Gastrocnemius medialis (tissue), 4 donors: ENCODE measurements at regions not wholly inside any gene's neighbourhood (a gene's known extent, or its start where the extent isn't known, plus 50 kb on each side); places are given as distances from the start of the nearest gene placed in this dataset.

ENCODE experiments used
- ATAC-seq, 2 donors: fragments of 150-250 bp; one replicate each; pipeline ENCODE4 v1.9.1; 2016
- DNase-seq, 2 donors: peaks; one replicate each; pipeline ENCODE4 v3.0.0-alpha.2; 2019
- H3K27ac ChIP-seq, 4 donors: fragments of 200-600 bp; sonication (generic); 1 replicate in 1 of 4; 2 replicates in 3 of 4; pipeline ENCODE4 v1.5.1; 2016 to 2018; ENCODE audit warnings: mild to moderate bottlenecking in 2 of 4, moderate library complexity in 1 of 4
- H3K27me3 ChIP-seq, 3 donors: fragments of 200-600 bp; sonication (generic) in 2 of 3; 1 replicate in 1 of 3; 2 replicates in 2 of 3; pipeline versions ENCODE4 v1.5.1 to v1.6.0; 2016 to 2019; ENCODE audit warnings: mild to moderate bottlenecking in 1 of 3, moderate library complexity in 1 of 3
- H3K36me3 ChIP-seq, 2 donors: fragments of 200-600 bp; sonication (generic) in 1 of 2; one replicate each; pipeline ENCODE4 v1.5.1; 2017 to 2018
- H3K4me1 ChIP-seq, 2 donors: fragments of 200-600 bp; sonication (generic) in 1 of 2; one replicate each; pipeline ENCODE4 v1.5.1; 2016 to 2017; ENCODE audit warnings: mild to moderate bottlenecking in 2 of 2
- H3K4me3 ChIP-seq, 4 donors: fragments of 200-600 bp; sonication (generic) in 3 of 4; 1 replicate in 1 of 4; 2 replicates in 3 of 4; pipeline ENCODE4 v1.5.1; 2016 to 2019; ENCODE audit warnings: mild to moderate bottlenecking in 2 of 4
- H3K9me3 ChIP-seq, 3 donors: fragments of 200-600 bp; sonication (generic) in 2 of 3; 1 replicate in 1 of 3; 2 replicates in 2 of 3; pipeline ENCODE4 v1.5.1; 2016 to 2019
- CTCF ChIP-seq, 5 experiments: fragments of 450-650 bp in 3 of 5; fragments of 200-600 bp in 2 of 5; sonication (generic) in 2 of 5; IDR thresholded peaks in 4 of 5; conservative IDR thresholded peaks in 1 of 5; 1 replicate in 4 of 5; 2 replicates in 1 of 5; pipeline ENCODE4 v1.5.1; 2016 to 2019; ENCODE audit warnings: antibody characterized with exemption in 5 of 5, mild to moderate bottlenecking in 3 of 5, moderate library complexity in 3 of 5
- POLR2A ChIP-seq, 2 donors: fragments of 450-650 bp; IDR thresholded peaks; one replicate each; pipeline ENCODE4 v1.6.1; 2017; ENCODE audit warnings: antibody characterized with exemption in 2 of 2, mild to moderate bottlenecking in 2 of 2, moderate library complexity in 2 of 2
- in situ Hi-C, 4 donors: fragments of 200-750 bp; cut with MboI; loops; one replicate each; pipeline versions ENCODE4 v1.15.0 to v1.8.0; 2017; ENCODE audit warnings: low sequenced_read_pairs in 4 of 4
- intact Hi-C: fragments of 100-400 bp; cut with DNase I; formaldehyde crosslinking; loops from one replicate; pipeline ENCODE4 v1.15.1; 2023; ENCODE audit warnings: low total_unique reads

- ATAC-seq (no peak), DNase-seq (no peak)
- in situ Hi-C loops (no loop called here), intact Hi-C loops (no loop called here)
- no peak for TF ChIP-seq CTCF (IDR thresholded peaks at IDR 0.05 in 4 of 5, conservative IDR thresholded peaks at IDR 0.05 in 1 of 5)
- TF ChIP-seq POLR2A (IDR thresholded peaks at IDR 0.05), result no peak
- Histone ChIP-seq H3K27me3 (no peaks in the 10 kb centered on the region), H3K4me3 (no peak overlapping the region), H3K27ac (no peak overlapping the region), H3K4me1 (no peaks in the 10 kb centered on the region), H3K9me3 (no peaks in the 10 kb centered on the region), H3K36me3 (no peaks in the 10 kb centered on the region)
These were observed 103.3 kb upstream of the KIT start for GRCh38 chr4:54554339-54554990.

DNA sequence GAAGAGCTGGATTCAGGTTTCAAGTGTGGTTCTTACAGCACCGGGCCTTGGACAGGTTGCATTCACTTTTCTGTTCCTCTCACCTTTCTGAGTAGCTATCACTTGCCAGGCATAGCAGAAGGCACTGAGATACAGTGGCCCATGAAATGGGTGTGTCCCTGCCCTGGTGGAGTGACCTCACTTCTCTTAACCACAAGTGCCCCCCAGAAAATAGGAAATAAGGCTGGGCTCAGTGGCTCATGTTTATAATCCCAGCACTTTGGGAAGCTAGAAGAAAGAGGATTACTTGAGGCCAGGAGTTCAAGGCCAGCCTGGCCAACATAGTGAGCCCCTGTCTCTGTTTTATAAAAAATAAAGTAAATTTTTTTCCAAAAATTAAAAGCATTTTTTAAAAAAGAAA, 101.7 kb upstream of the KIT start:
- TF ChIP-seq CTCF (IDR thresholded peaks at IDR 0.05 in 4 of 5, conservative IDR thresholded peaks at IDR 0.05 in 1 of 5) (no peak), POLR2A (IDR thresholded peaks at IDR 0.05) (no peak)
- in situ Hi-C loops, result no loop called here
- ATAC-seq (no peak), DNase-seq (no peak)
- H3K4me3 ChIP-seq, result no peak overlapping the region
- H3K4me1 ChIP-seq, result no peaks in the 10 kb centered on the region
- H3K27me3 ChIP-seq, result no peaks in the 10 kb centered on the region
- no peak overlapping the region for H3K27ac ChIP-seq
- no peaks in the 10 kb centered on the region for H3K9me3 ChIP-seq
- H3K36me3 ChIP-seq, result no peaks in the 10 kb centered on the region
- intact Hi-C loops, result no loop called here

- TF ChIP-seq POLR2A (IDR thresholded peaks at IDR 0.05) (no peak), CTCF (IDR thresholded peaks at IDR 0.05 in 4 of 5, conservative IDR thresholded peaks at IDR 0.05 in 1 of 5) (no peak)
- Histone ChIP-seq H3K36me3 (no peaks in the 10 kb centered on the region), H3K27me3 (no peaks in the 10 kb centered on the region), H3K4me1 (no peaks in the 10 kb centered on the region), H3K9me3 (no peaks in the 10 kb centered on the region), H3K27ac (no peak overlapping the region), H3K4me3 (no peak overlapping the region)
- ATAC-seq, result no peak
- intact Hi-C loops (no loop called here), in situ Hi-C loops (no loop called here)
- no peak for DNase-seq
These were observed 101.2 kb upstream of the KIT start for GRCh38 chr4:54556587-54556986.

DNA sequence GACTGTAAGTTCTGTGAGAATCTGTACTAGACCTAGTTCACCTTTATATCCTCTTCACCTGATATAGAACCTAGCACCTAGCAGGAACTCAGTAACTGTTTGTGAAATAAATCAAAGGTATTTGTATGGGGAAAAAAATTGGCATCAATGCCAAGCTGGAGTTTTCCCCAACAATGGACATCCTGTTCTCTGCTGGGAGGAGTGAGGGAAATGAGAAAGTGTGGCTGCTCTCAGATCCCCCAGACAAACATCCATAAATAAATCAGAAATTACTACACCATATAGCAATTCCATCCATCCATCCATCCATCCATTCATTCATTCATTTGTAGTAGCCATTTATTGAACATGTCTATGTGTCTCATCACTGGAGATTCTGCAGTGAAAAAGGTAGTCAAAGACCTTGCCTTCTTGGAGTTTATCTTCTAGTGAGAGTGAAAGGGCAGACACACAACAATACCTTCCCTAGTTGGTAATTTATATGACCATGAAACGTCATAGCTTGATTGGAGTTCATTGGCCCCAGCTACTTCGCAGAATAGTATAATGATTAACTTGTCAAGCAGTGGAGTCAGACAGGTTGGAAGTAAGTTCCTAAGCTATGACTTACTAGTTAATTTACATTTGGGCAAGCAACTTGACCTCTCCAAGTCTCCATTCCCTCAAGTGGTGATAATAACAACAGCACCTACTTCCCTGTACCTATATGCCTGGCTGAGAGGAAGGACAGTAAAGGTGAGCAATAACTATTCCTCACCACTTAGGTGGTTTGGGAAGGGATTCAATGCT, 98.7 kb upstream of the KIT start:
- Histone ChIP-seq H3K4me3 (no peak overlapping the region), H3K27ac (no peak overlapping the region), H3K9me3 (no peaks in the 10 kb centered on the region), H3K4me1 (no peaks in the 10 kb centered on the region), H3K27me3 (no peaks in the 10 kb centered on the region), H3K36me3 (no peaks in the 10 kb centered on the region)
- DNase-seq (no peak), ATAC-seq (no peak)
- TF ChIP-seq POLR2A (IDR thresholded peaks at IDR 0.05) (no peak), CTCF (IDR thresholded peaks at IDR 0.05 in 4 of 5, conservative IDR thresholded peaks at IDR 0.05 in 1 of 5) (no peak)
- intact Hi-C loops, result no loop called here
- in situ Hi-C loops, result no loop called here
